HG03025 (cell line): ENCODE measurements at regions not wholly inside any gene's neighbourhood (a gene's known extent, or its start where the extent isn't known, plus 50 kb on each side); places are given as distances from the start of the nearest gene placed in this dataset.
"Not testable (repeated sequence)": the region's sequence is repeated elsewhere in the genome, so short reads cannot be mapped to it uniquely, and the experiment has no call there.

Experiments used
- ATAC-seq: cut with Tn5 transposase; IDR thresholded peaks from one replicate; pipeline ENCODE4 v1.9.1; 2021; ENCODE audit warnings: mild to moderate bottlenecking, moderate library complexity; ENCODE audit not compliant: unreplicated experiment, low FRiP score

DNA sequence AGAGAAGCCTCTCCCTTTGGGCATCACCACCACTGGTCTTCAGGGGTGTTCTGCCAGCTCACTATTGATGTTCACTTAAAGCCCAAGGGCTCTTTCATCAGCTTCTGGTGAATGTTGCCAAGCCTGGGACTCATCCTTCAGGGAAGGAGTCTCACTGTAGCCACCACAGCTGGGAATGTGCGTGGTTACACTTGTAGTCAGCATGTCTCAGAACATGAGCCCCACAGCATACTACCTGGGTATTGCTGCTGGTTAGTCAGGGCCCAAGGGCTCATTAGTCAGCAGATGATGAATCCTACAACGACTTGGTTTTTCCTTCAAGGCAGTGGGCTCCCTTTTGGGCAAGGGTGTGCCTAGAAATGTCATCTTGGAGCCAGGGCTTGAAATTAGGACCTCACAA lies 412.9 kb downstream of the VGLL3 start:
- no peak for ATAC-seq

DNA sequence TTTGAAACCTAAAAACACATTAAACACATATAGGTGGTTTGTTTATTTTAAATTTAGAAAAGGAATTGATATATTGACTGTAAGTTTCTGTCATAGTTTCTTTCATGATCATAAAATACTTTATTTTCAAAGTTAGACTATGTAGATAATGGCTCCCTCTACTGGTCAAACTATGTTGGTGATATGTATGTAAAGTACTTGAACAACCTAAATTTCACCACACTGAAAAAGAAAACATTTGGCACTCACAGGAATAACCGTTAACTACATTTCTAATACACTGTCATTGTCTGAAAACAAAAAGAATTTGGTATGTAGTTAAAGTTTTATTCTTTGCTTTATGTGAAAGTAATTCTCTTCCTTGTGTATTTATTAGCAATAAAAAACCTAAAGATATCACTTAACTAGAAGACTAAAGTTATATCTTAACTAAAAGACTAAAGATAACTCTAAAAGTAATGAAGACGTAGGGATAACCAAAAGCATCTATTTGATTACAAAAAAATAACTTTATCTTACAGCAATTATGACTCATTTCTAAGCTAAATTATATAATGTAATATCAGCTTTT lies 427.5 kb downstream of the VGLL3 start:
- ATAC-seq, result no peak

- ATAC-seq, result no peak
Measured at GRCh38 chr3:86562090-86562489, 428.9 kb downstream of the VGLL3 start.

- no peak for ATAC-seq
Measured at GRCh38 chr3:86561215-86561614, 429.7 kb downstream of the VGLL3 start.

DNA sequence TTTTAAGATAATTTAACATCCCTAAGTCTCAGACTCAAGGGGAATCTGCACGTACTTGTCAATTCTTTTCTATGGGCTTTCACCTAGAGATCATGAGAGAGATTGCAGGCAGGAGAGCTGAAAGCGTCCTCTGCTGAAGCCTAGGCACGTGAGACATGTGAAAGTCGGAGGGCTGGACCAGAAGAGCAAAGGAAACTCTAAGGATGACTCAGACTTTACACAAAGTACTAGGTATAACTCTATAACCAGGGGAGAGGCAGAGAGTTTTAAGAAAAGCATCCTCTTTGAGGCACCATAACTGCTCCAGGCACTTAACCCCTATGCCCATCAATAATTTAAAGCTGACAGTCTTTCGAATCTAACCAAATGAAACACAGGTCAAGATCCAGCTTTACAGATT lies 436.6 kb downstream of the VGLL3 start:
- ATAC-seq, result peak; percentile 63

- no peak for ATAC-seq
Measured at GRCh38 chr3:86547692-86548091, 443.3 kb downstream of the VGLL3 start.

DNA sequence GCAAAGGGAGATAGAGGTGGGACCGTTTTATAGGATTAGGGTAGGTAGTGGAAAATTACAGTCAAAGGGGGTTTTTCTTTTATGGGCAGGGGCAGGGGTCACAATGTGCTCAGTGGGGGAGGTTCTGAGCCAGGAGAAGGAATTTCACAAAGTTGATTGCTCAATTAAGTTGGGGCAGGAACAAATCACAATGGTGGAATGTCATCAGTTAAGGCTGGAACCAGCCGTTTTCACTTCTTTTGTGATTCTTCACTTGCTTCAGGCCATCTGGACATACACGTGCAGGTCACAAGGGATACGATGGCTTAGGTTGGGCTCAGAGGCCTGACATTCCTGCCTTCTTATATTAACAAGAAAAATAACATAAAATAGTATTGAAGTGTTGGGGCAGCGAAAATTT lies 453.8 kb downstream of the VGLL3 start:
- ATAC-seq, result no peak

DNA sequence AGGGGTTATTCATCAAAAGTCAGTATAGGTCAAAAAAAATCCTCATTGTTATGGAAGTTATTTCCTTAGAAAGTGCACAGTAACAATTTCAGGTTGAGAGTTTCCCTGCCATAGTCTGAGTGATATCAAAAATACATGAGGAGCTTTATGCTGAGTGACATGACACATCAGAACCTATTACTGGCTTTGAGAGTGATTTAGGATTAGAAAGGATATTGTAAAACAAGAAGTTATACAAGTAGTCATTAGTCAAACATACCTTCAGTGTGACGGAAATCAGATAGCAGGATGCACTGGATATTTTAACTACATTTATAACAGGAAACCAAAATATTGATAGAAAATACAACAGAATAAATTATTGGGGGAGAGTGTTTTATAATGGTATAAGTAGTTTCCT lies 471.1 kb downstream of the VGLL3 start:
- ATAC-seq, result no peak

- ATAC-seq, result no peak
Measured at GRCh38 chr3:86481636-86482035, 509.3 kb downstream of the VGLL3 start.

GRCh38 chr3:86481031-86481430 lies 509.9 kb downstream of the VGLL3 start:
- ATAC-seq, result no peak

DNA sequence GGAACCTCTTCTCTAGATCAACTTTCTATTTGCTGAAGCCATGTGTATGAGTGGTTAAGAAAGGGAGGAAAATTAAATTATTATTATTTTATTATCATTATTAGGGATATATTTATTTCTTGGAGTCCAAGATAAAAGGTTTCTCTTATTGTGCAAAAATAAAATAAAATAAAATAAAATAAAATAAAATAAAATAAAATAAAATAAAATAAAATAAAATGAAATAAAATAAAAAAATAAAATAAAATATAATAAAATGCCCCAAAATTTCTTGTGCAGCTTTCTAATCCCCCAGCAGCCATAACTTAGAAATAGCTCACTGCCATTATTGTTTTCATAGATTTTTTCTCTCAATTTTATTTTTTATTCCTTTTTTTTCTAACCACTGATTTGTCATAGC lies 526.8 kb downstream of the VGLL3 start:
- ATAC-seq, result no peak

DNA sequence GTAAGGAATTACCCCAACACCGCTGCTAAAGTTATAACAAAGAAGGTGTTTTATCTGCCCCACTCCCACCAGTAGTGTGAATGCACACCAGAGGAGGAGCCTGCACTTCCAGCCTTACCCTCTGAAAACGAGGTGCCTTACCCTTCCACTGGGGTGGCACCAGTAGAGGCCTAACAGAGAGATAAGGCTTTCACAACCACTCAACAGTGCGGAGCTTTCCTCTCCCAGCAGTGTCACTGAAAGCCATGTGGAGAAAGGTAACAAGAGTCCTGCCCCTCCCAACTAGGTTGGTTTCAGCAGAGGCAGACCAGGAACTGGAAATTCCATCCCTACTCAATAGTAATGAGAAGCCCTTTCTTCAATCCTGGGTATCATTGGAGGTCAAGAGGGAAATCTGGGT lies 539.2 kb downstream of the VGLL3 start:
- ATAC-seq, result no peak

- ATAC-seq, result no peak
Measured at GRCh38 chr3:86438544-86438943, 552.4 kb downstream of the VGLL3 start.

- ATAC-seq, result no peak
Measured at GRCh38 chr3:86427343-86427742, 563.6 kb downstream of the VGLL3 start.

DNA sequence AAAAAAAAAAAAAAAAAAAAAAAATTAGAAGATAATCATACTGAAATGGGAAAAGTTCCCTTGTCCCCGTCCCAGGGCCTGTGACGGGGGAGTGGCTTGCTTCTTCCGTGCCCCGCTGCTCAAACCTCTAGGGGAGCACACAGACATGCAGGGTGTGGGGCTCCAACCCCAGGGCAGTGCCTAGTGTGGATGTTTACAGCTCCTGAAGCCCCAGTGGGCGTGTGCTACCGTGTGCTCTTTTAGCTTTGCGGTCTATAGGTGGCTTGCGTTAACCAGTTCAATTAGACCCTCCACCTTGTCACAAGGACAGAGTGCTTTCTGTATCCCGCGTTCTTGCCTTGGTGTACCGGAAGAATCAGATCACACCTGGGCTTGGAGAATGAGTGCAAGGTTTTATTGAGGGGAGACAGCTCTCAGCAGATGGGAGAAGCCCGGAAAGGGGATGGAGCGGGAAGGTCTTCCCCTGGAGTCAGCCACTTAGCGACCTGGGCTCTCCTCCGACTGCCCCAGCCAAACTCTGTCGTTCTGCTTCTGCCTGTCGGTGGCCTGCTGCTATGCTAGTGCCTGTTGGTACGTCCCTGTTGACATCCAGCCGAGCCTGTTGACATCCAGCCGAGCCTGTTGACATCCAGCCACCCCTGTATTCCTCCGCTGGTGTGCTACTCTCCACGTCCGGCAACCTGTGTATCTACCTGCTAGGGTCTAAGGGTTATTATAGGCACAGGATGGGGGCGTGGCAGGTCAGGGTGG lies 569.8 kb downstream of the VGLL3 start:
- ATAC-seq, result no peak

DNA sequence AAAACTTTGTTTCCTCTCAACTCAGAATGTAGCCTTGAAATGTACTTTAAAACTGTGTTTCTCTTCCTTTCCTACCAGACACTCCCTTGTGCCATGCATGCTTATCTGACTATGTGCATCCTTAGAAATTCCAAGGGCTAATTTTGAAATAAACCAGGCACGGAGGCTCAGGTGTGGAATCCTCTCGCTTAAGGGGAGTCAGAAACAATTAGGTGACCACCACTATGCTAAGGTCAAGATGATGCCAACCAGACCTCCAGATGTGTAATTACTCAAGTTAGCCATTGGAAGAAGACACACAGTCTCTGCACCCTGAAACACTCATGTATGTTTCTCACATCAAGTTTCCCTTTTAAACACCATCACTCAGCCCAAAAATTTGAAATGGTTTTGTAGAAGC lies 572.1 kb downstream of the VGLL3 start:
- no peak for ATAC-seq

GRCh38 chr3:86416334-86416733 lies 574.6 kb downstream of the VGLL3 start:
- ATAC-seq, result no peak

DNA sequence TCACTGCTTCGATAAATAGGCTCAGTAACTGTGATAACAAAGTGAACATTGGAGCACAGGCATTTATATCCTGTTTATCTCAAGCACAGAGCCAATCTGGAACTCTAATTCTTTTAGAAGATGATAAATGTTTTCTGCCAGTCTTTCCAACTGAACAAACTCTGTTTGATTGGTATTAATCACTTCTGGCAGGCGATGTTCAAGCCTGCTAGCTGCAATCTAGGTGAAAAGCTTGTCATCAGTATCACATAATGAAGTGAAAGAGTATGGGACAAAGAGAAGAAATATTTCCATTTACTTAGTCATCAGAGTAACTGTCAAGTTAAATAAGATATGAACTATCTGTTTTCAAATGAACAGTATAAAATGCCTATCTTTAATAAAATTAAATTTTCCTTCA lies 577.3 kb downstream of the VGLL3 start:
- no peak for ATAC-seq

GRCh38 chr3:86410587-86410986 lies 580.4 kb downstream of the VGLL3 start:
- no peak for ATAC-seq

- not testable (repeated sequence) for ATAC-seq
Measured at GRCh38 chr3:86389759-86390158, 601.2 kb downstream of the VGLL3 start.

GRCh38 chr3:86388820-86389219 lies 602.1 kb downstream of the VGLL3 start:
- no peak for ATAC-seq

DNA sequence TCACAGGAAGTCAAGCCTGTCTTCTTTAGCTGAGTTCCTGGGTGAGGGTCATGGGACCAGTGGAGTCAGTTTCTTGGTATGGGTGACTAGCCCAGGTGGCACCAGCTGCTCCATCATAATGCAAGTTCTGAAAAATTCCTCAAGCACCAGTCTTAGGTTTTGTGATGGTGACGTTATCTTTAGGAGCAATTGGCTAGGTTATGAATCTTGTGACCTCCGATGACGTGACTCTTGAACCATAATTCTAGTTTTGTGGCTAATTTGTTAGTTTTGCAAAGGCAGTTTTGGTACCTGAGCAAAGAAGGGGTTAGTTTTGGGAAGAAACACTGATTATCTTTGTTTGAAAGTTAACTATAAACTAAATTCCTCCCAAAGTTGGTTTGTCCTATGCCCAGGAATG lies 608.4 kb downstream of the VGLL3 start:
- ATAC-seq, result no peak
